NCI-H1930 (cell line): ENCODE measurements at regions not wholly inside any gene's neighbourhood (a gene's known extent, or its start where the extent isn't known, plus 50 kb on each side); places are given as distances from the start of the nearest gene placed in this dataset.
"Not testable (repeated sequence)": the region's sequence is repeated elsewhere in the genome, so short reads cannot be mapped to it uniquely, and the experiment has no call there.

Source experiments
- DNase-seq, 2 experiments: peaks; one replicate each; lab custom pipeline; 2025; lab: John Stamatoyannopoulos, UW

GRCh38 chr5:163789870-163790269, 284.5 kb downstream of the MAT2B start:
- no peak for DNase-seq

- no peak for DNase-seq
Measured at GRCh38 chr5:163790497-163790896, 285.1 kb downstream of the MAT2B start.

GRCh38 chr5:163794993-163795392, 289.6 kb downstream of the MAT2B start:
- no peak for DNase-seq

GRCh38 chr5:163807781-163808180, 302.4 kb downstream of the MAT2B start:
- no peak for DNase-seq

GRCh38 chr5:163809473-163809872, 304.1 kb downstream of the MAT2B start:
- no peak for DNase-seq

GRCh38 chr5:163813900-163814299, 308.5 kb downstream of the MAT2B start:
- DNase-seq: no peak

- no peak for DNase-seq
Measured at GRCh38 chr5:163815240-163815791, 309.9 kb downstream of the MAT2B start.

GRCh38 chr5:163821142-163821541, 315.7 kb downstream of the MAT2B start:
- DNase-seq: no peak

GRCh38 chr5:163822548-163822947, 317.1 kb downstream of the MAT2B start:
- DNase-seq: no peak

- no peak for DNase-seq
Measured at GRCh38 chr5:163825661-163826060, 320.2 kb downstream of the MAT2B start.

- no peak for DNase-seq
Measured at GRCh38 chr5:163826201-163826600, 320.8 kb downstream of the MAT2B start.

- DNase-seq: no peak
Measured at GRCh38 chr5:163832155-163832554, 326.7 kb downstream of the MAT2B start.

- no peak for DNase-seq
Measured at GRCh38 chr5:163838738-163839137, 333.3 kb downstream of the MAT2B start.

- DNase-seq: no peak
Measured at GRCh38 chr5:163846512-163846911, 341.1 kb downstream of the MAT2B start.

GRCh38 chr5:163855754-163856153, 350.3 kb downstream of the MAT2B start:
- no peak for DNase-seq

- DNase-seq: no peak
Measured at GRCh38 chr5:163861670-163862069, 356.3 kb downstream of the MAT2B start.

GRCh38 chr5:163867324-163867723, 361.9 kb downstream of the MAT2B start:
- DNase-seq: no peak

GRCh38 chr5:163867738-163868137, 362.3 kb downstream of the MAT2B start:
- DNase-seq: no peak

- DNase-seq: no peak
Measured at GRCh38 chr5:163869581-163869980, 364.2 kb downstream of the MAT2B start.

GRCh38 chr5:163870441-163870840, 365.0 kb downstream of the MAT2B start:
- no peak for DNase-seq

GRCh38 chr5:163874431-163874830, 369.0 kb downstream of the MAT2B start:
- DNase-seq: no peak

GRCh38 chr5:163874912-163875311, 369.5 kb downstream of the MAT2B start:
- DNase-seq: not testable (repeated sequence)

GRCh38 chr5:163877865-163878264, 372.4 kb downstream of the MAT2B start:
- no peak for DNase-seq

- DNase-seq: no peak
Measured at GRCh38 chr5:163878490-163878889, 373.1 kb downstream of the MAT2B start.

GRCh38 chr5:163880302-163880701, 374.9 kb downstream of the MAT2B start:
- DNase-seq: no peak
